ENCODE measurements at regions not wholly inside any gene's neighbourhood (a gene's known extent, or its start where the extent isn't known, plus 50 kb on each side); places are given as distances from the start of the nearest gene placed in this dataset.

GRCh38 chr3:177729956-177730681 is 532.8 kb upstream of the TBL1XR1 start:
- no peak for DNase-seq

GRCh38 chr3:177730814-177731213 is 533.5 kb upstream of the TBL1XR1 start:
- no peak for DNase-seq

- no peak for DNase-seq
These were observed 534.5 kb upstream of the TBL1XR1 start for GRCh38 chr3:177731644-177732268.

- DNase-seq: no peak
These were observed 536.0 kb upstream of the TBL1XR1 start for GRCh38 chr3:177733233-177733632.

- no peak for DNase-seq
These were observed 536.7 kb upstream of the TBL1XR1 start for GRCh38 chr3:177733936-177734335.

GRCh38 chr3:177735431-177735830 is 538.1 kb upstream of the TBL1XR1 start:
- no peak for DNase-seq

- DNase-seq: no peak
These were observed 542.2 kb upstream of the TBL1XR1 start for GRCh38 chr3:177739461-177739860.

- DNase-seq: no peak
These were observed 543.0 kb upstream of the TBL1XR1 start for GRCh38 chr3:177740254-177740653.

GRCh38 chr3:177742273-177742672 is 545.0 kb upstream of the TBL1XR1 start:
- DNase-seq: no peak

- DNase-seq: no peak
These were observed 546.0 kb upstream of the TBL1XR1 start for GRCh38 chr3:177743173-177743890.

GRCh38 chr3:177744873-177745606 is 547.8 kb upstream of the TBL1XR1 start:
- DNase-seq: no peak

GRCh38 chr3:177745607-177746005 is 548.3 kb upstream of the TBL1XR1 start:
- DNase-seq: no peak

- no peak for DNase-seq
These were observed 549.2 kb upstream of the TBL1XR1 start for GRCh38 chr3:177746337-177746933.

GRCh38 chr3:177749836-177750235 is 552.6 kb upstream of the TBL1XR1 start:
- DNase-seq: no peak

- no peak for DNase-seq
These were observed 553.2 kb upstream of the TBL1XR1 start for GRCh38 chr3:177750436-177750835.

GRCh38 chr3:177751770-177752169 is 554.5 kb upstream of the TBL1XR1 start:
- DNase-seq: no peak

GRCh38 chr3:177752831-177753230 is 555.5 kb upstream of the TBL1XR1 start:
- no peak for DNase-seq

- no peak for DNase-seq
These were observed 556.3 kb upstream of the TBL1XR1 start for GRCh38 chr3:177753451-177754155.

- DNase-seq: no peak
These were observed 557.2 kb upstream of the TBL1XR1 start for GRCh38 chr3:177754508-177754921.

- DNase-seq: no peak
These were observed 560.8 kb upstream of the TBL1XR1 start for GRCh38 chr3:177758126-177758525.

- DNase-seq: no peak
These were observed 563.5 kb upstream of the TBL1XR1 start for GRCh38 chr3:177760803-177761202.

- DNase-seq: no peak
These were observed 567.2 kb upstream of the TBL1XR1 start for GRCh38 chr3:177764377-177764912.
